WTC11 (cell line): ENCODE measurements at regions not wholly inside any gene's neighbourhood (a gene's known extent, or its start where the extent isn't known, plus 50 kb on each side); places are given as distances from the start of the nearest gene placed in this dataset.

Experiments
- ATAC-seq: fragments of 200-7000 bp; cut with Tn5 transposase; 2 replicates; pipeline ENCODE4 v1.10.0; 2021; ENCODE audit warnings: mild to moderate bottlenecking, moderate library complexity
- CTCF ChIA-PET: fragments of 300-600 bp; sonication (Branson Sonifier 250); formaldehyde crosslinking; loops from one replicate; lab custom pipeline; 2021; ENCODE audit warnings: antibody characterized with exemption; lab: Charles Lee
- POLR2A ChIA-PET: fragments of 350-600 bp; sonication (Branson Sonifier 250); formaldehyde crosslinking; loops from one replicate; lab custom pipeline; 2021; ENCODE audit warnings: antibody characterized with exemption; lab: Charles Lee
- DNase-seq: peaks from one replicate; pipeline ENCODE4 v3.0.0; 2021; ENCODE audit warnings: low spot score
- H3K27ac Mint-ChIP-seq: 2 replicates; pipeline ENCODE4 v1.8.0; 2021; ENCODE audit warnings: mixed read lengths
- H3K27me3 Mint-ChIP-seq: 2 replicates; pipeline ENCODE4 v1.8.0; 2021; ENCODE audit warnings: low read depth, mild to moderate bottlenecking, moderate library complexity, mixed read lengths
- H3K36me3 Mint-ChIP-seq: 2 replicates; pipeline ENCODE4 v1.8.0; 2021; ENCODE audit warnings: mixed read lengths
- H3K4me1 Mint-ChIP-seq: 2 replicates; pipeline ENCODE4 v1.8.0; 2022; ENCODE audit warnings: mixed read lengths
- H3K4me3 Mint-ChIP-seq: 2 replicates; pipeline ENCODE4 v1.8.0; 2021; ENCODE audit warnings: mild to moderate bottlenecking, moderate library complexity, mixed read lengths
- H3K9me3 Mint-ChIP-seq: 2 replicates; pipeline ENCODE4 v1.8.0; 2021; ENCODE audit warnings: mixed read lengths
- ESRRA ChIP-seq: sonication (generic); formaldehyde crosslinking; IDR thresholded peaks from 2 replicates; pipeline ENCODE4 v1.8.1; 2022; ENCODE audit warnings: mild to moderate bottlenecking, missing genetic modification reagents, borderline replicate concordance
- FOXK1 ChIP-seq: sonication (generic); formaldehyde crosslinking; IDR thresholded peaks from 2 replicates; pipeline ENCODE4 v1.8.0; 2022; ENCODE audit warnings: mild to moderate bottlenecking, moderate library complexity, missing genetic modification reagents
- FOXP1 ChIP-seq: sonication (generic); formaldehyde crosslinking; IDR thresholded peaks from 2 replicates; pipeline ENCODE4 v1.8.0; 2022; ENCODE audit warnings: missing genetic modification reagents, mild to moderate bottlenecking, moderate library complexity, borderline replicate concordance
- GRHL2 ChIP-seq: fragments of 250-450 bp; sonication (Bioruptor Pico); IDR thresholded peaks from 2 replicates; pipeline ENCODE4 v1.8.0; 2022; ENCODE audit warnings: mild to moderate bottlenecking, moderate library complexity; ENCODE audit not compliant: insufficient replicate concordance, severe bottlenecking
- NFATC4 ChIP-seq: fragments of 250-450 bp; sonication (Bioruptor Pico); IDR thresholded peaks from 2 replicates; pipeline ENCODE4 v1.9.0; 2021; ENCODE audit warnings: mild to moderate bottlenecking
- NFE2L1 ChIP-seq: sonication (generic); formaldehyde crosslinking; IDR thresholded peaks from 2 replicates; pipeline ENCODE4 v1.8.1; 2023; ENCODE audit warnings: missing genetic modification reagents
- PRRX2 ChIP-seq: fragments of 250-450 bp; sonication (Bioruptor Pico); IDR thresholded peaks from 2 replicates; pipeline ENCODE4 v1.8.0; 2021; ENCODE audit warnings: mild to moderate bottlenecking
- SOX15 ChIP-seq: fragments of 250-450 bp; sonication (Bioruptor Pico); IDR thresholded peaks from 2 replicates; pipeline ENCODE4 v1.9.0; 2021; ENCODE audit warnings: mild to moderate bottlenecking
- ZNF138 ChIP-seq: sonication (generic); formaldehyde crosslinking; conservative IDR thresholded peaks from 2 replicates; pipeline ENCODE4 v1.8.1; 2022; ENCODE audit warnings: mild to moderate bottlenecking, moderate library complexity, missing genetic modification reagents
- ZNF317 ChIP-seq: sonication (generic); formaldehyde crosslinking; IDR thresholded peaks from 2 replicates; pipeline ENCODE4 v1.8.1; 2023; ENCODE audit warnings: low read depth, mild to moderate bottlenecking, moderate library complexity, missing genetic modification reagents, borderline replicate concordance
- ZNF671 ChIP-seq: fragments of 250-450 bp; sonication (Bioruptor Pico); IDR thresholded peaks from 2 replicates; pipeline ENCODE4 v1.8.0; 2021; ENCODE audit warnings: mild to moderate bottlenecking
- TF ChIP-seq, protein P1 (sequence below): fragments of 250-450 bp; sonication (Bioruptor Pico); IDR thresholded peaks from 2 replicates; pipeline ENCODE4 v1.8.0; 2021; ENCODE audit warnings: mild to moderate bottlenecking
- TF ChIP-seq, protein P2 (sequence below): fragments of 250-450 bp; sonication (Bioruptor Pico); conservative IDR thresholded peaks from 2 replicates; pipeline ENCODE4 v1.9.0; 2021; ENCODE audit warnings: mild to moderate bottlenecking
- TF ChIP-seq, protein P3 (sequence below): sonication (generic); formaldehyde crosslinking; IDR thresholded peaks from 2 replicates; pipeline ENCODE4 v1.8.1; 2023; ENCODE audit warnings: mild to moderate bottlenecking, missing genetic modification reagents, moderate library complexity
- TF ChIP-seq, protein P4 (sequence below): fragments of 250-450 bp; sonication (Bioruptor Pico); IDR thresholded peaks from 2 replicates; pipeline ENCODE4 v1.9.0; 2021; ENCODE audit warnings: mild to moderate bottlenecking
- TF ChIP-seq, protein P5 (sequence below): sonication (generic); formaldehyde crosslinking; IDR thresholded peaks from 2 replicates; pipeline ENCODE4 v1.8.0; 2022; ENCODE audit warnings: missing genetic modification reagents

DNA sequence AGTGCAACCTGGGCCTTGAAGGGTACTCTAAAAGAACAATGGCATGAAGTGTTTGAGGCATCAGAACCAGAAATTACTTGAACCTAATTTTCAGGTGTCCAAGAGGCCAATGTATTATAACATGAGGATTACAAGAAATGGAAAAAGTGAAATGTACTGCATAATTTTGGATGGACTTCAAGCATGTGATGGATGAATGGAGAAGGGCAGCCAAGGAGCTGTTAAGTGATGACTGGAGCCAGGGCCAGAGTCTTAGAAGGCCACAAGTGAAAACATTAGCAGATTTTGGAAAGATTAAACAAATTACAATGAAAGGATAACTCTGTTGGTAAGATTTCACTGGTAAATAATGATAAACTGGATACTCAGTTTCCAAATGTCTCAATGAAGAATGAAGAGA, 738.2 kb downstream of the CD109 start (continued):
- TF ChIP-seq, protein P1, sequence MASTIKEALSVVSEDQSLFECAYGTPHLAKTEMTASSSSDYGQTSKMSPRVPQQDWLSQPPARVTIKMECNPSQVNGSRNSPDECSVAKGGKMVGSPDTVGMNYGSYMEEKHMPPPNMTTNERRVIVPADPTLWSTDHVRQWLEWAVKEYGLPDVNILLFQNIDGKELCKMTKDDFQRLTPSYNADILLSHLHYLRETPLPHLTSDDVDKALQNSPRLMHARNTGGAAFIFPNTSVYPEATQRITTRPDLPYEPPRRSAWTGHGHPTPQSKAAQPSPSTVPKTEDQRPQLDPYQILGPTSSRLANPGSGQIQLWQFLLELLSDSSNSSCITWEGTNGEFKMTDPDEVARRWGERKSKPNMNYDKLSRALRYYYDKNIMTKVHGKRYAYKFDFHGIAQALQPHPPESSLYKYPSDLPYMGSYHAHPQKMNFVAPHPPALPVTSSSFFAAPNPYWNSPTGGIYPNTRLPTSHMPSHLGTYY: no peak
- TF ChIP-seq ZNF317 (CRISPR knock-in tag) (no peak), ZNF671 (CRISPR knock-in tag) (no peak)

DNA sequence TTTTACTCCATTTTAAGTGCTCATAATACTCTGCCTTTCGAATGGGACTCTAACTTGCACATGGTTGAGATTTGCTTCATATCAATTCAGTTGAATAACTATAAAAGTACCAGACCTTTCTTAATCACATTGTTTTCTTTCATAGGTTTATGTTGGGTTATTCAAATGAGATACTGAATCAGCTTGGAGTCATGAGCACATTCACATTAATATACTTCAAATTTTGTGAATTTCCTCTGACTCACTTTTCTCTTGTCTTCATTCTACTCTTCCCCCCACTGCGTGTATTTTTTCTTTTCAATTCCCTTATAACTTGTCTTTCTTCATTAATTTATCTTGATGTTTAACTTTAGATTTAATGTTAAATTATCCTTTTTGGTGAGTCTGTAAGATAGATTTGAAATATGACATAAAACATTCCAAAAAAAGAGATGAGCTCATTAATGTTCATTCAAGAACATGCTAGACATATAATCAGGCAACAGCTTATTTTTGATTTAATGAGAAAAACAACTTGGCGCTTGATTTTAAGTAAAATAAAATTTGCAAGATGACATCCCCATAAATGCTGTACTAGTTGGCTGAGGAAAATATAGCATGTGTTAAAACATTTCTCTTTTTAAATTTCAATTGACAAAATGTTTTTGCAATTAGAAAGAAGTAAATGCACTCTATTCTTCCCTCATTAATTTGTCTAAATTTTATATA, 736.0 kb downstream of the CD109 start:
- H3K27ac Mint-ChIP-seq: no peak overlapping the region
- ChIA-PET CTCF (interaction anchor here (1.0 kb wide), 1 partner anchor 777 kb away, joined by 3 read pairs; no protein-coding TSS in a partner anchor), POLR2A (no interaction called here)
- H3K4me3 Mint-ChIP-seq: no peak overlapping the region
- TF ChIP-seq GRHL2 (no peak), SOX15 (no peak), FOXK1 (CRISPR knock-in tag) (no peak), FOXP1 (no peak), NFE2L1 (CRISPR knock-in tag) (no peak), ESRRA (CRISPR knock-in tag) (no peak), ZNF138 (no peak), PRRX2 (CRISPR knock-in tag) (no peak), NFATC4 (CRISPR knock-in tag) (no peak)
- TF ChIP-seq, protein P2, sequence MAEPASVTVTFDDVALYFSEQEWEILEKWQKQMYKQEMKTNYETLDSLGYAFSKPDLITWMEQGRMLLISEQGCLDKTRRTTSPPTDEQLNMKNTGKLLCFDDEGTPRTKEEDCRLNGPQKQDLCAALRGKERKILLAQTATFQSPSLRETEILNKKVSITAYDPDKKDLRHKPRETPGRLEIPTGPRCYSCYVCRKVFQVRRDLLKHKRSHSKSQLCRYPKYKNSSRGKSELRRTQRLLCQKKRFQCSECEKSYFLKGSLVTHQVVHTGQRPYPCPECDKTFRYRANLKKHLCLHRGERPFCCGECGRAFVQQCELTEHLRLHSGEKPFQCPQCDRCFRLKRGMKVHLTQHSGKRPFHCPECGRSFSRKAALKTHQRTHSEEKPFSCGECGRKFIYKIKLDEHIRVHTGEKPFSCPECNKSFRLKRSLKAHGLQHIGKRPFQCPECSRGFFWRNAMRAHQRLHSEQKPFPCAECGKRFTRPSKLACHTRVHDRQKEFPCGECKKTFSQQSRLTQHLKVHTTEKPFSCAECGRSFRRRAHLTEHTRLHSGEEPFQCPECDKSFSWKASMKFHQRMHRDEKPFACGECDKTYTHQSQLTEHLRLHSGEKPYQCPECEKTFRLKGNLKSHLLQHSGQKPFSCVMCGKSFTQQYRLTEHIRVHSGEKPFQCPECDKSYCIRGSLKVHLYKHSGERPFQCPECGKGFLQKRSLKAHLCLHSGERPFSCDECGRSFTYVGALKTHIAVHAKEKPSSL (CRISPR knock-in tag): no peak
- TF ChIP-seq, protein P3, sequence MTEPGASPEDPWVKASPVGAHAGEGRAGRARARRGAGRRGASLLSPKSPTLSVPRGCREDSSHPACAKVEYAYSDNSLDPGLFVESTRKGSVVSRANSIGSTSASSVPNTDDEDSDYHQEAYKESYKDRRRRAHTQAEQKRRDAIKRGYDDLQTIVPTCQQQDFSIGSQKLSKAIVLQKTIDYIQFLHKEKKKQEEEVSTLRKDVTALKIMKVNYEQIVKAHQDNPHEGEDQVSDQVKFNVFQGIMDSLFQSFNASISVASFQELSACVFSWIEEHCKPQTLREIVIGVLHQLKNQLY (CRISPR knock-in tag): no peak
- TF ChIP-seq, protein P4, sequence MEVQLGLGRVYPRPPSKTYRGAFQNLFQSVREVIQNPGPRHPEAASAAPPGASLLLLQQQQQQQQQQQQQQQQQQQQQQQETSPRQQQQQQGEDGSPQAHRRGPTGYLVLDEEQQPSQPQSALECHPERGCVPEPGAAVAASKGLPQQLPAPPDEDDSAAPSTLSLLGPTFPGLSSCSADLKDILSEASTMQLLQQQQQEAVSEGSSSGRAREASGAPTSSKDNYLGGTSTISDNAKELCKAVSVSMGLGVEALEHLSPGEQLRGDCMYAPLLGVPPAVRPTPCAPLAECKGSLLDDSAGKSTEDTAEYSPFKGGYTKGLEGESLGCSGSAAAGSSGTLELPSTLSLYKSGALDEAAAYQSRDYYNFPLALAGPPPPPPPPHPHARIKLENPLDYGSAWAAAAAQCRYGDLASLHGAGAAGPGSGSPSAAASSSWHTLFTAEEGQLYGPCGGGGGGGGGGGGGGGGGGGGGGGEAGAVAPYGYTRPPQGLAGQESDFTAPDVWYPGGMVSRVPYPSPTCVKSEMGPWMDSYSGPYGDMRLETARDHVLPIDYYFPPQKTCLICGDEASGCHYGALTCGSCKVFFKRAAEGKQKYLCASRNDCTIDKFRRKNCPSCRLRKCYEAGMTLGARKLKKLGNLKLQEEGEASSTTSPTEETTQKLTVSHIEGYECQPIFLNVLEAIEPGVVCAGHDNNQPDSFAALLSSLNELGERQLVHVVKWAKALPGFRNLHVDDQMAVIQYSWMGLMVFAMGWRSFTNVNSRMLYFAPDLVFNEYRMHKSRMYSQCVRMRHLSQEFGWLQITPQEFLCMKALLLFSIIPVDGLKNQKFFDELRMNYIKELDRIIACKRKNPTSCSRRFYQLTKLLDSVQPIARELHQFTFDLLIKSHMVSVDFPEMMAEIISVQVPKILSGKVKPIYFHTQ (CRISPR knock-in tag): no peak
- TF ChIP-seq, protein P5, sequence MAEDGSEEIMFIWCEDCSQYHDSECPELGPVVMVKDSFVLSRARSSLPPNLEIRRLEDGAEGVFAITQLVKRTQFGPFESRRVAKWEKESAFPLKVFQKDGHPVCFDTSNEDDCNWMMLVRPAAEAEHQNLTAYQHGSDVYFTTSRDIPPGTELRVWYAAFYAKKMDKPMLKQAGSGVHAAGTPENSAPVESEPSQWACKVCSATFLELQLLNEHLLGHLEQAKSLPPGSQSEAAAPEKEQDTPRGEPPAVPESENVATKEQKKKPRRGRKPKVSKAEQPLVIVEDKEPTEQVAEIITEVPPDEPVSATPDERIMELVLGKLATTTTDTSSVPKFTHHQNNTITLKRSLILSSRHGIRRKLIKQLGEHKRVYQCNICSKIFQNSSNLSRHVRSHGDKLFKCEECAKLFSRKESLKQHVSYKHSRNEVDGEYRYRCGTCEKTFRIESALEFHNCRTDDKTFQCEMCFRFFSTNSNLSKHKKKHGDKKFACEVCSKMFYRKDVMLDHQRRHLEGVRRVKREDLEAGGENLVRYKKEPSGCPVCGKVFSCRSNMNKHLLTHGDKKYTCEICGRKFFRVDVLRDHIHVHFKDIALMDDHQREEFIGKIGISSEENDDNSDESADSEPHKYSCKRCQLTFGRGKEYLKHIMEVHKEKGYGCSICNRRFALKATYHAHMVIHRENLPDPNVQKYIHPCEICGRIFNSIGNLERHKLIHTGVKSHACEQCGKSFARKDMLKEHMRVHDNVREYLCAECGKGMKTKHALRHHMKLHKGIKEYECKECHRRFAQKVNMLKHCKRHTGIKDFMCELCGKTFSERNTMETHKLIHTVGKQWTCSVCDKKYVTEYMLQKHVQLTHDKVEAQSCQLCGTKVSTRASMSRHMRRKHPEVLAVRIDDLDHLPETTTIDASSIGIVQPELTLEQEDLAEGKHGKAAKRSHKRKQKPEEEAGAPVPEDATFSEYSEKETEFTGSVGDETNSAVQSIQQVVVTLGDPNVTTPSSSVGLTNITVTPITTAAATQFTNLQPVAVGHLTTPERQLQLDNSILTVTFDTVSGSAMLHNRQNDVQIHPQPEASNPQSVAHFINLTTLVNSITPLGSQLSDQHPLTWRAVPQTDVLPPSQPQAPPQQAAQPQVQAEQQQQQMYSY (CRISPR knock-in tag): no peak
- DNase-seq: no peak
- H3K27me3 Mint-ChIP-seq: no peaks in the 10 kb centered on the region; the same call in 1 of the 2 replicates
- ATAC-seq: no peak
- no peaks in the 10 kb centered on the region for H3K4me1 Mint-ChIP-seq
- H3K9me3 Mint-ChIP-seq: no peaks in the 10 kb centered on the region
- H3K36me3 Mint-ChIP-seq: no peaks in the 10 kb centered on the region
